GM12892 (cell line): ENCODE measurements at regions not wholly inside any gene's neighbourhood (a gene's known extent, or its start where the extent isn't known, plus 50 kb on each side); places are given as distances from the start of the nearest gene placed in this dataset.
"Not testable (repeated sequence)": the region's sequence is repeated elsewhere in the genome, so short reads cannot be mapped to it uniquely, and the experiment has no call there.

Experiments
- DNase-seq: peaks from one replicate; pipeline ENCODE4 v3.0.0; 2011; ENCODE audit not compliant: insufficient read length
- FAIRE-seq: peaks from 2 replicates; lab custom pipeline; 2011; peaks lifted over from hg19 to GRCh38; lab: Jason Lieb, UNC
- POLR2A ChIP-seq: IDR thresholded peaks from 2 replicates; pipeline ENCODE4 v1.6.1; 2011; ENCODE audit warnings: low read depth, low read length, control low read depth
- POLR2AphosphoS5 ChIP-seq: IDR thresholded peaks from 2 replicates; pipeline ENCODE4 v1.6.1; 2011; ENCODE audit warnings: low read depth, low read length, control low read depth
- TAF1 ChIP-seq: IDR thresholded peaks from 2 replicates; pipeline ENCODE4 v1.6.1; 2011; ENCODE audit warnings: low read depth, mild to moderate bottlenecking, control low read depth, low read length, borderline replicate concordance

DNA sequence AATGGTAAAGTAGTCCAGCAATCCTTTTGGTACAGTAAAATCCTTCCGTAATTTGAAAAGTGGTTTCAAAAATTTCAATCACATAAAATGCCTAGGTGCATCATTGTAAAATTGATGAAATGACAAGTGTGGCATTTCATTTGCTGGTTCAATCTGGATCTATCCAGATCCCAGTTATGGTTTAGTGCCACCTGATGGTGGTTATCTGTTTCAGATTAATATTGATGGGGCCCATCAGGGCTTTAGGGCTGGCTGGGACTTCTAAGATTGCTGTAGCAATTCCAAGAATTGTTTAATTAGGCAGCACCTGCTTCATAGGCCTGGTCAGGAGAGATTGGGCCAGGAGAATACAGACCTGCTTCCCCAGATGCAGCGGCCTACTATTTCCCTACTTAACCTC, 55.5 kb upstream of the PIK3C3 start:
- TF ChIP-seq POLR2A: no peak
- TF ChIP-seq TAF1: no peak
- TF ChIP-seq POLR2AphosphoS5: no peak
- FAIRE-seq (no peak), DNase-seq (no peak)

DNA sequence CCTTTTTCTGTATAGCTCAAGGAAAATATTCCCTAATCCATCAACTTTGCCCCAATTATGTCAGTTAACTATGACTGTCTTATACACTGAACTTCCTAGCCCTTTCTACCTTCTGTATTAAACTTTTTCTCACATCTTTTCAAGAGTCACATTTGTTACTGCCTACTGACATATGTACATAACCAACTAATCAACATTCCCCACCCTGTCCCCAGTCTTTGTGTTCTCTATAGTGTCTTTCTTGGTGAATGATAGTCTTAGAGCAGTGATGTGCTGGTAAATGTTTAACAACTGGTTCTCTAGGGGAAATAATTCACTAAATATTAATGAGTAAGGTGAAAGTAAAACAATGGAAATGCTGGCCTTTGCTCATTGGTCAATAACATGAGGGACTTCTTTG, 61.6 kb upstream of the PIK3C3 start:
- no peak for DNase-seq
- no peak for FAIRE-seq
- no peak for TF ChIP-seq POLR2A
- TF ChIP-seq TAF1: no peak
- no peak for TF ChIP-seq POLR2AphosphoS5

DNA sequence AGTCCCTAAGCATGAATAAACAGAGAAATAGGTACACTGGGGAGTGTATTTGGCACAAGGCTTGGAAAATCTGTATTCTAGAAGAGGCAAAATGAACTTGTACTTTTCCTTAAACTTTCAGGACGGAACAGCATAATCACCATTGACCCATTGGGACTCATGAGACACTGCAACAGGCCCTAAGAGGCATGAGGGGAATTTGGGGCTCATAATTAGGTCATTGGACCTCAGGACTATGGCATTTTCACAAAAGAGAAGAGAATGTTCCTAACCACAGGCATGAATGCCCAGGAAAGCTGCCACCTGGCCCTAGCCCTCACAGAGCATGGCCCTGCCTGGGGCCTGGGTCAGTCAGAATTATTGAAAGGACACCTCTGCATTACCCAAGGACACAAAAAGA, 67.9 kb upstream of the PIK3C3 start:
- TF ChIP-seq TAF1: no peak
- no peak for TF ChIP-seq POLR2AphosphoS5
- TF ChIP-seq POLR2A: no peak
- DNase-seq (no peak), FAIRE-seq (no peak)

DNA sequence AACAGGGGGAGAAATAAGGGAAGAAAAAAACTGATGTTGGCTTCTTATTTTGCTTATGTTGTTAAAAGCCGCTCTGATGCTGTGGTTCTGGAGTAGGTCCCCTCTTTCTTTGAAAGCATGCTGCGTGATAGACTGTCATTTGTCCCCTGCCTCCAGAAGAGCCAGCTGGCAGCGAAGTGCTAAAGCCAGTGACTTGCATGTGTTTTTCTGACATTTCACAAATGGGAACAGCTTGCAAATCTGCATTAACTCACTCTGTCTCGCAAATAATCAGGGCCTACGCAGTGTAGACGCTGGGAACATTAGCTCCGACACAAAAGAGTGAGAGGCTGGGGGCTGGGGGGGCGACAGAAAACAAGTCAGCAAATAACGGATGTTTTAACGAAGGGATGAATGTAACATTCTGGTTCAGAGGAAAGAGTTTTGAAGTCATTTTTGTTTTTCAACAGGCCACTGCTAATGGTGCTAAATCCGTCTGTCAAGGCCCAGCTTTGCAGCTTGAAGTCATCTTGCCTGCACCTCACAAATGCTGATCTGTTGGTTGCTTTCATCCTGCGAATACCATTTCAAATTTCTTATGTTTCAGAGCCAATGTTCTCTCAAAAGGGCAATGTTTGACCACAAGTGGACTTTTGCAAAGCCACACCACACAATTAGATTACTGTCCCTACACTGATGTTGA, 68.8 kb upstream of the PIK3C3 start:
- FAIRE-seq (no peak), DNase-seq (no peak)
- TF ChIP-seq POLR2A (no peak), POLR2AphosphoS5 (no peak), TAF1 (no peak)

DNA sequence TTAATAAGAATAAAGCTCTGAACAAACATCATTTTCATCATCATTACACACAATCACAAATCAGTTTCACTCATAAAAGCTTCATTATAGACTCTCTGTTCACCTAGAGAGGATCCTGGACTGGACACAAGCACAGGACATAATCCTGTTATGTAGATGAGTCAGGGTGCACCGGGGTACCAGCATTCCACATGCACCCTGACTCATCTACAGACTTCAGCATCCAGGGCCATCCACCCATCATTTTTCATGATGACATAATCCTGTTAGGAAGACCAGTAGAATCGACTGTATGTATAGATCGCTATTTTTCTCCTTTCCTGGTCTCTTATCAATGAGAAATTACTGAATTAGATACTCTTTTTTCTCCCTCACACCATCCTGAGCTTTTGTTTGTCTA, 73.7 kb upstream of the PIK3C3 start:
- no peak for FAIRE-seq
- no peak for DNase-seq

DNA sequence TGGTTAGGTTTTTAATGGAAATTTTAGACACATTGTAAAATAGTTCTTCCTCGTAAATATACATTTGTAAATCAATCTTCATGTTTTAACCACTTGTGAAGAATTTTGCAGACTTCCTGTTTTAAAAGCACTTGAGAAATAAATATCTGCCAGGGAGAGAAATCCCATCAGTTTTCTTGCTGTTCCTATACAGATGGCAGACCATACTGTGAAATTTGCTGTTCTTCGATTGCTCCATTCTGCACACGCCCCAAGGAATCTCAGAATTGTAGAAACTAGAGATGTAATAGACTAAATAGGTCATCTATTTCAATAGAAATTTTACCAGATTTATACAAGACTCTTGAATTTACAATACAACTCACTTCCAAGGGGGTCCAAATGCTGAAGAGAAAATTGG, 75.8 kb upstream of the PIK3C3 start:
- TF ChIP-seq TAF1: no peak
- TF ChIP-seq POLR2AphosphoS5: no peak
- TF ChIP-seq POLR2A: no peak
- DNase-seq (no peak), FAIRE-seq (no peak)

More for the DNA sequence above, 73.7 kb upstream of the PIK3C3 start:
- TF ChIP-seq POLR2AphosphoS5: no peak
- TF ChIP-seq POLR2A: no peak
- no peak for TF ChIP-seq TAF1

DNA sequence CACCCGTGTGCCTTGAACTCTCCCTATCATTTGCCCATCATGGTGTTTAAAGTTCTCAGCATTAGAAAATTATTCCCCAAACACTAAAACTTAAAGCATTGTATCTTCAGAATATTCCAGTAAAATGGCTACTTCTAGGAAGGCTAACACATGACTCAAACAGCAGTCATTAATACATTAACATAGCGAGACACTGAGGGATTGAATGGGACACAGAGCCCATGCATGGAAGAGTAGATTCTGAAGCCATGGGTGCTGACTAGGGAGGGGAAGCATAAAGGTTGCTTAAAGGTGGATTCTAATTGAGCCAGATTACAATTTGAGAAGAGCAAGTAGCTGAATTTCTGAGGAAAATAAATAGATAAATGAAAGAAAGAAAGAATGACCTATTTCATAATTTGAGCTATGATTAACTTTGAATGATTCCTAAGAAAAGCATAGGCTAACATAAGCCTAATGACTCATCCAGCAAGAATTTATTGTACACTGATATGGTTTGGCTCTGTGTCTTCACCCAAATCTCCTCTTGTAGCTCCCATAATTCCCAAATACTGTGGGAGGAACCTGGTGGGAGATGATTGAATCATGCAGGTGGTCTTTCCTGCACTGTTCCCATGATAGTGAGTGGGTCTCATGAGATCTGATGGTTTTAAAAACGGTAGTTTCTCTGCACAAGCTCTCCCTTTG, 79.8 kb upstream of the PIK3C3 start:
- no peak for DNase-seq
- TF ChIP-seq POLR2A: no peak
- TF ChIP-seq POLR2AphosphoS5: no peak
- no peak for FAIRE-seq

DNA sequence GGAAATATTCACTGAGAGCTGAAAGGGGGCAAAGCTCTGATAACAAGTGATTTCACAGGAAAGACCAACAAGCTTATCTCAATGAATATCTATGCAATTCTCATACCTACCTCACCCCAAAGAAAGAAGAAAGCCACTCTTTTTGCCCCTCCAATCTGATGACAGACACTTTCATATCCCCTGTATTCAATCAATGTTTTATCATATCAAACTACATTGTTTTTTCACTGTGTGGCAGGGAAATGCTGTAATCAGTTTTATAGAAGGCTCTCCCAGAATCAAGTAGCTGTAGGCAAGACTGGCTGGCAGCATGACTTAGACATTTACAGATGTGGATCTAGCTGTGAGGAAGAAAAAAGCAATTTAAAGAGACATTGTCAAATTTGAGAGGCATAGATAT, 81.3 kb upstream of the PIK3C3 start:
- DNase-seq: no peak
- FAIRE-seq: no peak
- TF ChIP-seq POLR2AphosphoS5 (no peak), POLR2A (no peak), TAF1 (no peak)

DNA sequence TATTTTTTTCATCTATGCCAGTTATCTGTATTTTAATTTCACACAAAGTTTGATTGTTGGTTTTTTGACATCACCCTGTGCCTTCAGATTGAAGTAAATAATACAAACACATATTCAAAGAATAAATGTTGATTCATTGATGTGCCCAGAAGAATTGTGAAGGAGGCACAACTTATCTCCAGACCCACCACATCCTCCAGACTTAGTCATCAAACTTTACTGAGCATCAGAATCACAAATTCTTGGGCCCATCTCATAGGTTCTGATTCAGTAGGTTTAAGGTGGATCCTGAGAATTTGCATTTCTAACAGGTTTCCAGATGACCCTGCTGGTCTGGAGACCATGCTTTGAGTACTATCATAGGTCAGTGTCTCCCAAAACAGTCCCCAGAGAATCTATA, 82.8 kb upstream of the PIK3C3 start:
- no peak for DNase-seq
- FAIRE-seq: no peak
- TF ChIP-seq POLR2A (no peak), TAF1 (no peak)

DNA sequence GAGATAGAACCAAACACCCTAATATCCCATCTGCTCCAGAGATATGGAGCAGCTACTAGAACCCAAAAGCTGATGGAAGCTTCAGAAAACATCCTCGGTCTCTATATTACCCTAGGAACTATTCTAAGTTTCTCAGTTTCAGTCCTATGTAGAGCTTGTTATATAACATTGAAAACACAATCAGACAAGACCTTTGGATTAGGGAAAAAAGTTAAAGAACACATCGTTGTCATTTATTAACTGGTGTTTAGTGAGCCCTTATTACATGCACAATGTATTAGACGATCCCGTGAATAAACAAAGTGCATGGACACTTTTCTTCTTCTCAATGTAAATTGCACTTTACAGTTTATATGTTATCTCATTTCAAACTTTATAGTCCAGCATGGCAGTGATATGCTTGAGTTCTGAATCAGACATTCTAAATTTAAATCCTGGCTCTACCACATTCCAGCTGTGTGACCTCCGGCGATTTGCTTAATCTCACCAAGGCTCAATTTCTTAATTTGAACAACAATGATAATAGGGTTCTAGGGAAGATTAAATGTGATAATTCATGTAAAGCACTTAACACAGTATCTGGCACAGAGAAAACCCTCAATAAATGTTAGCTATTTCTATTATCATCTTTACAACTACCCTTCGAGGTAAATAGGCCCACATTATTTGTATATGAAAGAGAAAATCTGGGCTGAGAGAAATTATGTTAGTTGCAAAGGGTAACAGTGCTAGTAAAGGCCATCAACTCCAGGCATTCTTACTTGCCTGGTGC, 83.6 kb upstream of the PIK3C3 start:
- DNase-seq: no peak
- no peak for FAIRE-seq
- no peak for TF ChIP-seq POLR2A
- TF ChIP-seq POLR2AphosphoS5: no peak
- no peak for TF ChIP-seq TAF1

DNA sequence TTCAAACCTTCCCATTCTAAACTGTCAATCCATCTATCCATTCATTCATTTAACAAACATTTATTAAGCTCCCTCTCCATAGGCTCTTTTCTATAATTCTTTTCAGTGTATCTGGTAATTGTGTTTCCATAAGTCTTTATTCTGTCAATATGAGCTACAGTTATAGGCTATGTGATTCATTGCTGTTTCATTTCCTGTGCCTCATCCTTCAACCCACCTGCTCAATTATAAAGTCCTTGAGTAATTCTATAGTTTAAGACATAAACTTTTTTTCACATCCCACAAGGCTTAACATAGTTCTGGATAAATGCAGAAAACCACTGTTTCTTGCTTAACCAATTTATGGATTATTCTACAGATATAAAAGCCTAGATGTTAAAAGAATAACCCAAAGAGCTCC, 84.2 kb upstream of the PIK3C3 start:
- FAIRE-seq: no peak
- TF ChIP-seq POLR2AphosphoS5 (no peak), POLR2A (no peak), TAF1 (no peak)
- no peak for DNase-seq

DNA sequence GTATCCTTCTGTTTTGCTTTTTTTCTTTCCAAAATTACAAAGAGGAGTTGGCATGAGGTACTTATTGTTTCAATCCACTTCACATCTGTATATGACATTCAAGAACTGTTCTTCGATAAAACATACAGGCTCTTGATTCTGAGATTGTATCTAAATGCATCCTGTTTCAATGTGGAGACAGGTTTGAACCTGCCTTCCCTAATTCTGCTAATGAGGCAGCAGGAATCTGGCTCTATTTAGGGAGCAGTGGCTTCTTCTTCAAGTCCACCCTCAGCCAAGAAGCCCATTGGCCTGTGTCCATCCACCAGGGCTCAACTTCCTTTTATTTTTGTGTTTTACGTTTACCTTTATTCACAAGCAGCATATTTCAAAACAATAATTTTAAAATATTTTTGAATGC, 84.8 kb upstream of the PIK3C3 start:
- FAIRE-seq (no peak), DNase-seq (no peak)
- TF ChIP-seq POLR2A (no peak), POLR2AphosphoS5 (no peak), TAF1 (no peak)

DNA sequence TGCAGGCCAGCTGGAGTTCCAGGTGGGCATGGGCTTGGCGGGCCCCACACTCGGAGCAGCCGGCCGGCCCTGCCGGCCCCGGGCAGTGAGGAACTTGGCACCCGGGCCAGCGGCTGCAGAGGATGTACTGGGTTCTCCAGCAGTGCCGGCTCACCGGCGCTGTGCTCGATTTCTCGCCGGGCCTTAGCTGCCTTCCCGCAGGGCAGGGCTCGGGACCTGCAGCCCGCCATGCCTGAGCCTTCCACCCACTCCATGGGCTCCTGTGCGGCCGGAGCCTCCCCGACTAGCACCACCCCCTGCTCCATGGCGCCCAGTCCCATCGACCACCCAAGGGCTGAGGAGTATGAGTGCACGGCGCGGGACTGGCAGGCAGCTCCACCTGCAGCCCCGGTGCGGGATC, 89.2 kb upstream of the PIK3C3 start:
- not testable (repeated sequence) for DNase-seq, FAIRE-seq
